Smooth muscle cell (in vitro differentiated cells): ENCODE measurements at regions not wholly inside any gene's neighbourhood (a gene's known extent, or its start where the extent isn't known, plus 50 kb on each side); places are given as distances from the start of the nearest gene placed in this dataset.

Experiments
- DNase-seq: peaks from one replicate; lab custom pipeline; 2025; ENCODE audit not compliant: unreplicated experiment; lab: John Stamatoyannopoulos, UW
- H2AFZ ChIP-seq: fragments of 200-600 bp; sonication (generic); 2 replicates; pipeline ENCODE4 v1.6.0; 2016; ENCODE audit warnings: antibody characterized with exemption, low read depth, mild to moderate bottlenecking
- H3F3A ChIP-seq: fragments of 200-600 bp; sonication (generic); 2 replicates; pipeline ENCODE4 v1.6.0; 2017; ENCODE audit warnings: antibody characterized with exemption, low read depth
- H3K27ac ChIP-seq: fragments of 200-600 bp; sonication (generic); 2 replicates; pipeline ENCODE4 v1.5.1; 2016; ENCODE audit warnings: low read depth, mild to moderate bottlenecking
- H3K27me3 ChIP-seq: fragments of 200-600 bp; sonication (generic); 2 replicates; pipeline ENCODE4 v1.6.1; 2016; ENCODE audit warnings: low read depth, mild to moderate bottlenecking
- H3K36me3 ChIP-seq: fragments of 200-600 bp; sonication (generic); 2 replicates; pipeline ENCODE4 v1.5.1; 2016; ENCODE audit warnings: low read depth
- H3K4me1 ChIP-seq: fragments of 200-600 bp; sonication (generic); 2 replicates; pipeline ENCODE4 v1.5.1; 2016; ENCODE audit warnings: low read depth
- H3K4me2 ChIP-seq: fragments of 200-600 bp; sonication (generic); 2 replicates; pipeline ENCODE4 v1.6.0; 2016; ENCODE audit warnings: mild to moderate bottlenecking
- H3K4me3 ChIP-seq: fragments of 200-600 bp; sonication (generic); 2 replicates; pipeline ENCODE4 v1.5.1; 2016; ENCODE audit warnings: mild to moderate bottlenecking
- H3K79me2 ChIP-seq: fragments of 200-600 bp; sonication (generic); 2 replicates; pipeline ENCODE4 v1.6.0; 2016; ENCODE audit warnings: low read depth, mild to moderate bottlenecking
- H3K9ac ChIP-seq: fragments of 200-600 bp; sonication (generic); 2 replicates; pipeline ENCODE4 v1.6.0; 2016; ENCODE audit warnings: low read depth
- H3K9me3 ChIP-seq: fragments of 200-600 bp; sonication (generic); replicated peaks from 2 replicates; pipeline ENCODE4 v1.5.1; 2016; ENCODE audit warnings: low read depth
- H4K20me1 ChIP-seq: fragments of 200-600 bp; sonication (generic); 2 replicates; pipeline ENCODE4 v1.6.0; 2016; ENCODE audit warnings: low read depth
- WGBS: methylation state at CpG from one replicate; pipeline ENCODE4 v1.1.7; 2016; ENCODE audit warnings: low lambda C conversion rate; 5-methylcytosine and 5-hydroxymethylcytosine counted together
- TF ChIP-seq, protein P1 (sequence below): fragments of 200-600 bp; sonication (generic); IDR thresholded peaks from 2 replicates; pipeline ENCODE4 v1.5.1; 2017; ENCODE audit warnings: borderline replicate concordance, mild to moderate bottlenecking, antibody characterized with exemption; ENCODE audit not compliant: insufficient read depth, poor library complexity, severe bottlenecking

DNA sequence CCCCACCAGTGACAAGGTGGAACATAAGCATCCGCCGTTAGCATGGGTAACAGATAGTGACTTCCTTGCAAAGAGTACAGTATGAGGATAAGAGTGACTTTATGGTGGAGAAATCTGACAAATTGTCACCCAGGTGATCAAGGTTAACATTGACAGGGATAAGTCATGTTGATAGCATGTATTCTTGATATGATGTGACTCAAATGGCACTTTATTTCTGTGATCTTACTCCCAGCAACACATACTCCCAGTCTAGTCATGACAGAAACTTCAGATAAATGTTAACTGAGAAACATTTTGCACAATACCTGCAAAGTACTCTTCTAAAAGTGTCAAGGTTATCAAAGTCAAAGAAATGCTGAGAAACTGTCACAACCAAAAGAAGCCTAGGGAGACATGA lies 588.6 kb upstream of the KIF2B start:
- Histone ChIP-seq H3K4me2 (no peak overlapping the region), H3K4me3 (no peak overlapping the region), H3K27ac (no peak overlapping the region), H3K9ac (no peak overlapping the region), H3K27me3 (no peaks in the 10 kb centered on the region), H3K36me3 (no peaks in the 10 kb centered on the region), H3K79me2 (no peaks in the 10 kb centered on the region), H3K4me1 (no peaks in the 10 kb centered on the region), H2AFZ (no peak overlapping the region), H3K9me3 (no peaks in the 10 kb centered on the region), H4K20me1 (no peaks in the 10 kb centered on the region), H3F3A (no peaks in the 10 kb centered on the region)
- WGBS: 95% methylated on average over 2 of the region's 2 CpGs
- no peak for DNase-seq
- TF ChIP-seq, protein P1, sequence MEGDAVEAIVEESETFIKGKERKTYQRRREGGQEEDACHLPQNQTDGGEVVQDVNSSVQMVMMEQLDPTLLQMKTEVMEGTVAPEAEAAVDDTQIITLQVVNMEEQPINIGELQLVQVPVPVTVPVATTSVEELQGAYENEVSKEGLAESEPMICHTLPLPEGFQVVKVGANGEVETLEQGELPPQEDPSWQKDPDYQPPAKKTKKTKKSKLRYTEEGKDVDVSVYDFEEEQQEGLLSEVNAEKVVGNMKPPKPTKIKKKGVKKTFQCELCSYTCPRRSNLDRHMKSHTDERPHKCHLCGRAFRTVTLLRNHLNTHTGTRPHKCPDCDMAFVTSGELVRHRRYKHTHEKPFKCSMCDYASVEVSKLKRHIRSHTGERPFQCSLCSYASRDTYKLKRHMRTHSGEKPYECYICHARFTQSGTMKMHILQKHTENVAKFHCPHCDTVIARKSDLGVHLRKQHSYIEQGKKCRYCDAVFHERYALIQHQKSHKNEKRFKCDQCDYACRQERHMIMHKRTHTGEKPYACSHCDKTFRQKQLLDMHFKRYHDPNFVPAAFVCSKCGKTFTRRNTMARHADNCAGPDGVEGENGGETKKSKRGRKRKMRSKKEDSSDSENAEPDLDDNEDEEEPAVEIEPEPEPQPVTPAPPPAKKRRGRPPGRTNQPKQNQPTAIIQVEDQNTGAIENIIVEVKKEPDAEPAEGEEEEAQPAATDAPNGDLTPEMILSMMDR: no peak

DNA sequence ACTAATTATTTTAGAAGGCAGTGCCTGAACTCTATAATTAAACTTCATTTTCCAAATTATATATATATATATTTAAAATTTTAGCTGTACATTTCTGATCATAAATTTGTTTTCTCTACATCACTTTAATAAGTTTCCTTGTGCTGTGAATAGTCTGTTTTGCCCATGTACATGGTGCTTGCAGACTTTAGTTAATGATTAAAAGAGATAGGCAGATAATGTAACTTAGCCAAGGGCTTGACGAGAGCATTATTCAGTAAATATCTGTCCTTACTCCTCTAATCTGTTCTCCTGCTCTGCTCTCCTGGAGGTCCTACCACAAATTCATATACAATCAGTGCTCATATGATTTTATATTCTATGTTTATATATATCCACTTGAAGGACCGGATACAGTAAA lies 595.2 kb upstream of the KIF2B start:
- H2AFZ ChIP-seq: no peak overlapping the region
- no peaks in the 10 kb centered on the region for H3K79me2 ChIP-seq
- H3K9me3 ChIP-seq: no peaks in the 10 kb centered on the region
- H3K4me2 ChIP-seq: no peak overlapping the region
- H4K20me1 ChIP-seq: no peaks in the 10 kb centered on the region
- WGBS: 83% methylated on average over 2 of the region's 2 CpGs
- no peaks in the 10 kb centered on the region for H3K36me3 ChIP-seq
- DNase-seq: no peak
- no peak overlapping the region for H3K27ac ChIP-seq
- no peaks in the 10 kb centered on the region for H3K4me1 ChIP-seq
- H3K27me3 ChIP-seq: no peaks in the 10 kb centered on the region
- no peaks in the 10 kb centered on the region for H3F3A ChIP-seq
- H3K4me3 ChIP-seq: no peak overlapping the region
- no peak overlapping the region for H3K9ac ChIP-seq
- TF ChIP-seq, protein P1: no peak

DNA sequence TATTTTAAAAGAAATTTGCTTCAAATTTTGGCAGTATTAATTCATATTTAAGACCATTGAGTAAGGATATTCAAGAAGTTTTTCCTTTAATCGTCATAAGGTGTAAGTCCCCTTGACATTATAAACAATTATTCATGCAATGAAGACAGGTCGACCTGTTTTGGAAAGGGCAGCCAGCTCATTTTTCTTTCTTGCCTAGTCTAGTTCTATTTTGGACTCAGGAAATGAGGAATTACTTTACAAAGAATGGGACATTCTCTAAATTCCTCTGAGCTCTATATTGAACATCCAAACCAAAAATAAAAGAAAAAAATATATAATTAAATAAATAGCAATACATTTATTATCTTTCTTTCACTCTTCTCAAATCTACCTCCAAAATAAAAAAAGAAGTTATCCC lies 595.6 kb upstream of the KIF2B start:
- Histone ChIP-seq H3K79me2 (no peaks in the 10 kb centered on the region), H3K9ac (no peak overlapping the region), H3K4me3 (no peak overlapping the region), H4K20me1 (no peaks in the 10 kb centered on the region), H3K4me2 (no peak overlapping the region), H3K27me3 (no peaks in the 10 kb centered on the region), H3K9me3 (no peaks in the 10 kb centered on the region), H3K27ac (no peak overlapping the region), H2AFZ (no peak overlapping the region), H3K36me3 (no peaks in the 10 kb centered on the region), H3F3A (no peaks in the 10 kb centered on the region), H3K4me1 (no peaks in the 10 kb centered on the region)
- WGBS: 87% methylated on average over 2 of the region's 2 CpGs
- TF ChIP-seq, protein P1: no peak
- no peak for DNase-seq

DNA sequence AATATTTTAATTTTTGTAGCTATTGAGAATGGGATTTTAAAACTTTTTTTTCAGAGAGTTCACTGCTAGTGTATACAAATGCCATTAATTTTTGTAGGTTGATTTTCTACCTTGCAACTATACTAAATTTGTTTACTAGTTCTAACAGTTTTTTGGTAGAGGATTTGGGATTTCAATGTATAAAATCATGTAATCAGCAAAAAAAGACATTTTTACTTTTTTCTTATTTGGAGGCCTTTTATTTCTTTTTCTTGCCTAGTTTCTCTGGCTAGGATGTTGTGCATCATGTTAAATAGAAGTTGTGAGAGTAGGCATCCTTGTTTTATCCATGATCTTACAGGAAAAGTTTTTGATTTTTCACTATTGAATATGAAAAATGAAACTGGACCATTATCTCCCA lies 602.9 kb upstream of the KIF2B start:
- Histone ChIP-seq H3K27ac (no peak overlapping the region), H2AFZ (no peak overlapping the region), H3K27me3 (no peaks in the 10 kb centered on the region), H3K79me2 (no peaks in the 10 kb centered on the region), H3K4me3 (no peak overlapping the region), H3K9ac (no peak overlapping the region), H3K9me3 (no peaks in the 10 kb centered on the region), H4K20me1 (no peaks in the 10 kb centered on the region), H3F3A (no peaks in the 10 kb centered on the region), H3K4me2 (no peak overlapping the region), H3K4me1 (no peaks in the 10 kb centered on the region), H3K36me3 (no peaks in the 10 kb centered on the region)
- no peak for DNase-seq
- TF ChIP-seq, protein P1: no peak
